CD14-positive monocyte (primary cell): ENCODE measurements at regions not wholly inside any gene's neighbourhood (a gene's known extent, or its start where the extent isn't known, plus 50 kb on each side); places are given as distances from the start of the nearest gene placed in this dataset.

Experiments
- DNase-seq, 3 donors: peaks; one replicate each; pipeline ENCODE4 v3.0.0-alpha.2; 2011 to 2022
- H2AFZ ChIP-seq: 2 replicates; pipeline ENCODE4 v1.6.0; 2012; ENCODE audit warnings: mild to moderate bottlenecking, low read depth, low read length, inconsistent platforms; ENCODE audit not compliant: insufficient read depth, poor library complexity, severe bottlenecking
- H3K27ac ChIP-seq, 2 donors: 1 replicate in 1 of 2; 2 replicates in 1 of 2; pipeline ENCODE4 v1.5.1; 2012 to 2013; ENCODE audit warnings: low read length in 2 of 2, control low read depth in 1 of 2, inconsistent platforms in 1 of 2, low read depth in 1 of 2, mild to moderate bottlenecking in 1 of 2
- H3K27me3 ChIP-seq, 2 donors: one replicate each; pipeline versions ENCODE4 v1.6.0 to v1.6.1; 2011 to 2013; ENCODE audit warnings: low read length in 2 of 2; ENCODE audit not compliant: control insufficient read depth in 2 of 2, insufficient read depth in 2 of 2
- H3K36me3 ChIP-seq, 2 donors: replicated peaks in 1 of 2; 1 replicate in 1 of 2; 2 replicates in 1 of 2; pipeline versions ENCODE4 v1.5.1 to v1.6.1; 2012 to 2013; ENCODE audit warnings: low read length in 2 of 2, control low read depth in 1 of 2, inconsistent platforms in 1 of 2, mild to moderate bottlenecking in 1 of 2; ENCODE audit not compliant: insufficient read depth in 2 of 2, control insufficient read depth in 1 of 2
- H3K4me1 ChIP-seq, 2 donors: 1 replicate in 1 of 2; 2 replicates in 1 of 2; pipeline versions ENCODE4 v1.5.1 to v1.6.1; 2012 to 2013; ENCODE audit warnings: low read length in 2 of 2, control low read depth in 1 of 2, inconsistent platforms in 1 of 2, mild to moderate bottlenecking in 1 of 2, moderate library complexity in 1 of 2; ENCODE audit not compliant: insufficient read depth in 2 of 2, control insufficient read depth in 1 of 2
- H3K4me2 ChIP-seq: replicated peaks from 2 replicates; pipeline ENCODE3; 2012; ENCODE audit warnings: low read length, moderate library complexity, mild to moderate bottlenecking; ENCODE audit not compliant: poor library complexity, severe bottlenecking; ENCODE audit errors: extremely low read depth
- H3K4me3 ChIP-seq, 3 experiments: fragments of 200-600 bp in 1 of 3; sonication (generic) in 1 of 3; replicated peaks in 1 of 3; 1 replicate in 2 of 3; 2 replicates in 1 of 3; pipeline ENCODE4 v1.5.1; 2011 to 2013; ENCODE audit warnings: low read length in 3 of 3, mild to moderate bottlenecking in 3 of 3, control low read depth in 2 of 3, low read depth in 2 of 3, inconsistent platforms in 1 of 3, moderate library complexity in 1 of 3
- H3K79me2 ChIP-seq: 2 replicates; pipeline ENCODE4 v1.6.0; 2012; ENCODE audit warnings: mild to moderate bottlenecking, control low read depth, inconsistent platforms, low read length, moderate library complexity; ENCODE audit not compliant: insufficient read depth
- H3K9ac ChIP-seq: 2 replicates; pipeline ENCODE4 v1.6.0; 2017; ENCODE audit warnings: low read length, mild to moderate bottlenecking; ENCODE audit not compliant: insufficient read depth, poor library complexity, severe bottlenecking
- H3K9me3 ChIP-seq, 2 donors: replicated peaks in 1 of 2; 1 replicate in 1 of 2; 2 replicates in 1 of 2; pipeline versions ENCODE4 v1.5.1 to v1.6.1; 2012 to 2013; ENCODE audit warnings: low read length in 2 of 2, control low read depth in 1 of 2; ENCODE audit not compliant: control insufficient read depth in 1 of 2, insufficient read depth in 1 of 2
- H4K20me1 ChIP-seq: 2 replicates; pipeline ENCODE4 v1.6.0; 2012; ENCODE audit warnings: mild to moderate bottlenecking, low read length, control low read depth, moderate library complexity; ENCODE audit not compliant: insufficient read depth
- H3K27ac Mint-ChIP-seq, 7 donors: one replicate each; pipeline ENCODE4 v1.8.0; 2020; ENCODE audit warnings: mild to moderate bottlenecking in 7 of 7, mixed read lengths in 7 of 7, moderate library complexity in 6 of 7, inconsistent platforms in 2 of 7
- H3K27me3 Mint-ChIP-seq, 3 donors: one replicate each; pipeline ENCODE4 v1.8.0; 2021 to 2022; ENCODE audit warnings: low read depth in 3 of 3, mild to moderate bottlenecking in 3 of 3, mixed read lengths in 3 of 3, moderate library complexity in 3 of 3, inconsistent platforms in 1 of 3
- H3K36me3 Mint-ChIP-seq, 2 donors: one replicate each; pipeline ENCODE4 v1.8.0; 2020; ENCODE audit warnings: mixed read lengths in 2 of 2, inconsistent platforms in 1 of 2, mild to moderate bottlenecking in 1 of 2
- H3K4me1 Mint-ChIP-seq: one replicate; pipeline ENCODE4 v1.8.0; 2020; ENCODE audit warnings: mild to moderate bottlenecking, mixed read lengths
- H3K4me3 Mint-ChIP-seq, 2 donors: one replicate each; pipeline ENCODE4 v1.8.0; 2020; ENCODE audit warnings: mild to moderate bottlenecking in 2 of 2, mixed read lengths in 2 of 2, moderate library complexity in 1 of 2
- H3K9me3 Mint-ChIP-seq, 7 donors: one replicate each; pipeline ENCODE4 v1.8.0; 2020 to 2022; ENCODE audit warnings: mixed read lengths in 7 of 7, mild to moderate bottlenecking in 6 of 7, moderate library complexity in 6 of 7, inconsistent platforms in 2 of 7
- CTCF ChIP-seq: fragments of 200-600 bp; IDR thresholded peaks from one replicate; pipeline ENCODE4 v1.8.0; 2022; ENCODE audit warnings: antibody characterized with exemption, mild to moderate bottlenecking
- WGBS: methylation state at CpG from one replicate; pipeline ENCODE4 v1.1.5; 2013; ENCODE audit warnings: missing lambda C conversion rate; ENCODE audit not compliant: insufficient coverage; 5-methylcytosine and 5-hydroxymethylcytosine counted together
- intact Hi-C, 2 donors: fragments of 100-400 bp; cut with micrococcal nuclease; formaldehyde crosslinking; loops; one replicate each; pipeline versions ENCODE4 v1.15.0 to v1.15.1; 2023

DNA sequence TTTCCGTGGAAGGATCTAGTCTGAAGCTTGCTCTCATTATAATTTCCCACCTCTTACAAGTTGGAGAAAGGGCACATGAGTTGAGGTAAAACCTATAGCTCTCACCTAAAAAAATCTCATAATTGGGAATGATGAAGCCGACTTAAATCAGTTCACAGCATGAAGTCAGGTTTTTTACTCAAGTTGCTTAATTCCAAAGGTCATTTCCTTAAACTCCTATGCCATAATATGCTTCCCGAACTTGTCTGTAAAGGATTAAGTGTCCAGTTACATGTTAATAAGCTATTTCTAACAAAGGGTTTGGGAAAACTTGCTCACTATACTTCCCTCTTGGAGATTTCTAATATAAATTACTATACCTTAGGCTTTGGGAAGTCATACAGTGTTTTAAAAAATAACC is 481.2 kb downstream of the NUP35 start:
- Mint-ChIP-seq H3K36me3 (no peaks in the 10 kb centered on the region), H3K27ac (no peak overlapping the region), H3K4me1 (no peaks in the 10 kb centered on the region), H3K9me3 (peaks cover 0 to 4% (median 2%) of the 10 kb centered on the region in 7 donors), H3K4me3 (no peak overlapping the region), H3K27me3 (no peaks in the 10 kb centered on the region)
- intact Hi-C loops, result no loop called here
- no peak for DNase-seq
- H4K20me1 ChIP-seq, result no peaks in the 10 kb centered on the region
- H3K9ac ChIP-seq, result no peak overlapping the region
- no peak overlapping the region for H3K4me3 ChIP-seq
- no peaks in the 10 kb centered on the region for H3K79me2 ChIP-seq
- WGBS, result no CpG with 5 or more reads among the region's 3 CpGs
- H3K4me2 ChIP-seq, result no peak overlapping the region
- no peaks in the 10 kb centered on the region for H3K4me1 ChIP-seq
- peaks cover 0 to 7% of the 10 kb centered on the region in 2 donors for H3K9me3 ChIP-seq
- TF ChIP-seq CTCF, result no peak
- no peaks in the 10 kb centered on the region for H3K36me3 ChIP-seq
- H3K27me3 ChIP-seq, result no peaks in the 10 kb centered on the region
- no peak overlapping the region for H2AFZ ChIP-seq
- H3K27ac ChIP-seq, result no peak overlapping the region

- Mint-ChIP-seq H3K36me3 (no peaks in the 10 kb centered on the region), H3K27me3 (no peaks in the 10 kb centered on the region), H3K27ac (no peak overlapping the region), H3K4me3 (no peak overlapping the region), H3K9me3 (peaks cover 0 to 5% (median 2%) of the 10 kb centered on the region in 7 donors), H3K4me1 (no peaks in the 10 kb centered on the region)
- H2AFZ ChIP-seq, result no peak overlapping the region
- intact Hi-C loops, result no loop called here
- H3K4me1 ChIP-seq, result no peaks in the 10 kb centered on the region
- no peak overlapping the region for H3K4me2 ChIP-seq
- DNase-seq, result no peak
- H3K9me3 ChIP-seq, result peaks cover 0 to 4% of the 10 kb centered on the region in 2 donors
- H3K9ac ChIP-seq, result no peak overlapping the region
- H4K20me1 ChIP-seq, result no peaks in the 10 kb centered on the region
- no peaks in the 10 kb centered on the region for H3K27me3 ChIP-seq
- no peak overlapping the region for H3K4me3 ChIP-seq
- no peak overlapping the region for H3K27ac ChIP-seq
- H3K79me2 ChIP-seq, result no peaks in the 10 kb centered on the region
- no peak for TF ChIP-seq CTCF
- H3K36me3 ChIP-seq, result no peaks in the 10 kb centered on the region
- no CpG with 5 or more reads among the region's 2 CpGs for WGBS
Measured at GRCh38 chr2:183606022-183606717, 481.9 kb downstream of the NUP35 start.
